T-helper 1 cell treated with Interleukin-12 subunit alpha and Interleukin-12 subunit beta and Interleukin-4 antibody, amounts not matched to agents 30 μg/mL and 1 μg/mL, for 36 hours (primary cell): ENCODE measurements at regions not wholly inside any gene's neighbourhood (a gene's known extent, or its start where the extent isn't known, plus 50 kb on each side); places are given as distances from the start of the nearest gene placed in this dataset.

Experiments used
- H3K27ac Mint-ChIP-seq: one replicate; pipeline ENCODE4 v1.8.0; 2021; ENCODE audit warnings: mild to moderate bottlenecking, mixed read lengths
- H3K27me3 Mint-ChIP-seq: one replicate; pipeline ENCODE4 v1.8.0; 2021; ENCODE audit warnings: low read depth, mixed read lengths
- H3K36me3 Mint-ChIP-seq: one replicate; pipeline ENCODE4 v1.8.0; 2021; ENCODE audit warnings: low read depth, mixed read lengths
- H3K4me1 Mint-ChIP-seq: one replicate; pipeline ENCODE4 v1.8.0; 2021; ENCODE audit warnings: low read depth, mixed read lengths
- H3K4me3 Mint-ChIP-seq: one replicate; pipeline ENCODE4 v1.8.0; 2021; ENCODE audit warnings: mild to moderate bottlenecking, moderate library complexity, mixed read lengths
- H3K9me3 Mint-ChIP-seq: one replicate; pipeline ENCODE4 v1.8.0; 2021; ENCODE audit warnings: mixed read lengths

DNA sequence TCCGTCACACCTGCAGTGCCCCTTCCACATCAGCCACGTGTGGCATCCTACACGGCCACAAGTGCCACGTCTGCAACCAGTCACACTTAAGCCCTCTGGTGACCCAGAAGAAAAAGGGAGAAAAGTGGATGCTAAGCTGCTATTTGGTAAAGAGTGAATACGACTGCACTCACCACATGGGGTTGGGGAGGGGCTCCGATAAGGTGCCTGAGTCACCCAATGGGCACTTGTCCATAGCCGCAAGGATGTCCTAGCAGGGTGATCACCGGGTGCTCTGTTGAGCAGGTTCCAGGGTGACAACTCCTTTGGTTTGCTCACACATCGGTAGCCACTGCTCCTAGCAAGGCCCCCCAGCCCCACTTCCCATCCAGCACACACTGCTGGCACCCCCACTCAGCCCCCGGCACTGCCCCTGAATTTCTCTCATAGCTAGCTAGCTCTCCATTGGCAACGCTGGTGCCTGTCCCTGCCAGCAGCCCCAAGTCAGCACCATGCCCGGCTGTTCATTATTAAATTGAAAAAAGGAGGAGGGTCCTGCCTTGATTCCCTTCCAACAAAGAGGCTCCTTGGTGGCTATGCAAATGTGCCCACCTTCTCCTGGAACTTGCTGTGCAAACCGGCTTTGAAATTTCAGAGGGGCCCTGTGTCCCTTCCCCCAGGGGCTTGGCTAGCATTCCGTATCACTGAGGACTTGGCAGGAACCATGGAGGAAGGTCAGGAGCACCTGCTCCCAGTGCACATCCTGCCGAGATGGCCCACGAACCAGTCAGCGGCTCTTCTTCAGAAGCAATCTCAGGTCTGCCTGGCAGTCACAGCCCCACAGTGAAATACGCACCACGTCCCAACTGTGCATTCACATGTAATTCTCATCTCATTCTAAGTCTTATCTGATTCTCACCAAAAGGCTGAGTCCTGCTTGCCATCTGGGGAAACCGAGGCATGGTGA is 227.7 kb upstream of the DIO3 start:
- Mint-ChIP-seq H3K9me3 (no peaks in the 10 kb centered on the region), H3K27me3 (peaks cover 7% of the 10 kb centered on the region), H3K4me3 (no peak overlapping the region), H3K4me1 (no peaks in the 10 kb centered on the region), H3K27ac (no peak overlapping the region), H3K36me3 (no peaks in the 10 kb centered on the region)

DNA sequence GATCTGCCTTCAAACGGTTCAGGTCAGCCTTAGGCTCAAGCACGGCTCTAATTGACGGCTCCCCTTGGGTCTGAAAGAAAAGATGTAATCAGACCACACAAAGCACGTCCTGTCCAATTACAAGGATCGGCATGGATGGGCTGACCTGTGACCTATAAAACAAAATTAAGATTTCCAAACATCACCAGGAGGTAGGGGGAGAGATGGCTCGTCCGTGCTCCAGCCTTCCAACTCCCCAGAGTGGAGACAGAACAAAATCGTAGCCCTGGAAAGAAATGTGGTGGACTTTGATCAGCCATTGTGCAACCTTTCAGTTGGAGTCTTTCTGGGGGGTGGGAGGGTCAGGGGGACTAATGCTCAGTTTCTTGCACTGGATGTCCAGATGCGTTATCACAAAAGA is 226.6 kb upstream of the DIO3 start:
- Mint-ChIP-seq H3K27ac (no peak overlapping the region), H3K36me3 (no peaks in the 10 kb centered on the region), H3K27me3 (peaks cover 7% of the 10 kb centered on the region), H3K4me3 (no peak overlapping the region), H3K9me3 (no peaks in the 10 kb centered on the region), H3K4me1 (no peaks in the 10 kb centered on the region)

DNA sequence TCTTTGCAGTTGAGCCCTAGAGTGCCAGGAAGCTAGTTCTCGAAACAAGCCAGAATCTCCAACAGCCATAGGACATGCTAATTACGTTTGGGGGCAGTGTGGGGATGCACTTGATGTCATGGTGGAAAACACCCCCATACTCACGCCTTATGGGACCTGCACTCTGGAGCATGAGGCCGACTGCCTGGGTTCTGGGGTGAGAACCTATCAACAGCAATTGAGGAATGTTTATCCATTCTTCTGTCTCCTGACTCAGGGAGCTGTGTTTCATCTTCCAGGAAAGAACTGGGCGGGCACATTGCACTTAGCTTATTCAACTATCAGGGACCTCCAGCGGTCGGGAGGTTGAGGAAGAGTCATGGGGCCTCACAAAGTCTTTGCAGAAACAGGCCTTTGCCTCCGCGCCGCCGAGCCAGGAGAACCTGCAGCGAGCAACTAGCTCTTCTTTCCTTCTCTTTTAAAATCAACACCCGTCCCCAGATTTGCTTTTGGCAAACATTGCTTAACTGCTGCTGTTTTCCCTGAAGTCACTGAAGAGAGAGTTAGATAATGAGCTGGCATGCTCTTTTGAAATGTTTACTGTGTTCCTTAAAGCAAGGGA is 226.1 kb upstream of the DIO3 start:
- Mint-ChIP-seq H3K9me3 (no peaks in the 10 kb centered on the region), H3K27me3 (peaks cover 7% of the 10 kb centered on the region), H3K4me3 (no peak overlapping the region), H3K4me1 (no peaks in the 10 kb centered on the region), H3K36me3 (no peaks in the 10 kb centered on the region), H3K27ac (no peak overlapping the region)

DNA sequence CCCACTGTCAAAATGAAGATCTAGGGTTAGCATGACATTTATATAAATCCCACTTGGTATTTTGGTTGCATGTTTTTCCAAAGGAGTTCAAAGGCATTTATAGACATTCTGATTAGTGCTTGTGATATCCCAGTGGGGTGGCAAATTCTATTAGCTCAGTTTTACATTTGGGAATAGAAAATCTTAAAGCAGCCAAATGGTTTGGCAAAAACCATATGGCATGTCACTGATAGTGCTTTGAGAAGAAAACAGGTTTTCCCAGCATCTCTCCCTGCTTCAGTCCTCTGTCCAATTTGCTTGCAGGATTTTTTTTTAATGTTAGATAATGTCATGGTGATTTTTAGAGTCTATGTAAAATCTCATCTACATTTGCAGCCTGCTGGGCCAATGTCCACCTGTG is 225.1 kb upstream of the DIO3 start:
- Mint-ChIP-seq H3K9me3 (no peaks in the 10 kb centered on the region), H3K36me3 (no peaks in the 10 kb centered on the region), H3K4me1 (no peaks in the 10 kb centered on the region), H3K27me3 (peaks cover 7% of the 10 kb centered on the region), H3K27ac (no peak overlapping the region), H3K4me3 (no peak overlapping the region)

DNA sequence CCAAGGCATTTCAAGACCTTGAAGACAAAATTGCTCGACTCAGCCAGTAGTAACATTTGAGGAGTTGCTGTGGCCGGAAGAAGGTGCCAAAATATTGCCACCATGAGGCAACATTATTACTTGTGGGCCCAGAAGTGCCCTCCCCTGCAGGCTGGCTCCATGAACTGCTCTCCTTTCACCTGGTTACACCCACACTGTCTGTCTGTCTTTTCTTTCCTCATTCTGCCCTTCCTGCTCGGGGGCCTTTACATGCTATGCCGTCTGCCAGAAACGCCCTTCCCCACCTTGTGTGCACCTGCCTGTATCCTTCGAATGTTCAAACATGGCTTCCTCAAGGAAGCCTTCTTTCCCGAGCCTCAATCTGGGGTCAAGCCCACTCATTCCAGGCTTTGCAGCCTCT is 224.2 kb upstream of the DIO3 start:
- Mint-ChIP-seq H3K36me3 (no peaks in the 10 kb centered on the region), H3K27me3 (peaks cover 7% of the 10 kb centered on the region), H3K4me3 (no peak overlapping the region), H3K4me1 (no peaks in the 10 kb centered on the region), H3K9me3 (no peaks in the 10 kb centered on the region), H3K27ac (no peak overlapping the region)

DNA sequence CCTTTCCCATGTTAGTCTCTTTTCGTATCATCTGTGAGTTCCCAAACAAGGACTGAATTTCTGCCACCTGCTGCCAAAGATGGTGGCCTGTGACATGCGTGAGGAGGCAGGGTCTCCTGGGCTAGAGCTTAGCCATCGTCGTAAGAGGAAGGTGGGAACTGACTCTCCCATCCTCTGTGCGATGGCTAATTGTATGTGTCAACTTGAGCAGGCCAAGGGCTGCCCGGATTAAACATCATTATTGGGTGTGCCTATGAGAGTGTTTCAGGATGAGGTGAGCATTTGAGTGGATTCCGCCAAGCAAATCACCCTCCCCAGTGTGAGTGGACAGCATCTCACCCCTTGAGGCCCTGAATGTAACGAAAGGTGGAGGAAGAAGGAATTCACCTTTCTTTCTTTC is 220.7 kb upstream of the DIO3 start:
- H3K4me1 Mint-ChIP-seq, result no peaks in the 10 kb centered on the region
- peaks cover 10% of the 10 kb centered on the region for H3K27me3 Mint-ChIP-seq
- no peaks in the 10 kb centered on the region for H3K9me3 Mint-ChIP-seq
- no peak overlapping the region for H3K4me3 Mint-ChIP-seq
- H3K27ac Mint-ChIP-seq, result no peak overlapping the region
- H3K36me3 Mint-ChIP-seq, result no peaks in the 10 kb centered on the region

DNA sequence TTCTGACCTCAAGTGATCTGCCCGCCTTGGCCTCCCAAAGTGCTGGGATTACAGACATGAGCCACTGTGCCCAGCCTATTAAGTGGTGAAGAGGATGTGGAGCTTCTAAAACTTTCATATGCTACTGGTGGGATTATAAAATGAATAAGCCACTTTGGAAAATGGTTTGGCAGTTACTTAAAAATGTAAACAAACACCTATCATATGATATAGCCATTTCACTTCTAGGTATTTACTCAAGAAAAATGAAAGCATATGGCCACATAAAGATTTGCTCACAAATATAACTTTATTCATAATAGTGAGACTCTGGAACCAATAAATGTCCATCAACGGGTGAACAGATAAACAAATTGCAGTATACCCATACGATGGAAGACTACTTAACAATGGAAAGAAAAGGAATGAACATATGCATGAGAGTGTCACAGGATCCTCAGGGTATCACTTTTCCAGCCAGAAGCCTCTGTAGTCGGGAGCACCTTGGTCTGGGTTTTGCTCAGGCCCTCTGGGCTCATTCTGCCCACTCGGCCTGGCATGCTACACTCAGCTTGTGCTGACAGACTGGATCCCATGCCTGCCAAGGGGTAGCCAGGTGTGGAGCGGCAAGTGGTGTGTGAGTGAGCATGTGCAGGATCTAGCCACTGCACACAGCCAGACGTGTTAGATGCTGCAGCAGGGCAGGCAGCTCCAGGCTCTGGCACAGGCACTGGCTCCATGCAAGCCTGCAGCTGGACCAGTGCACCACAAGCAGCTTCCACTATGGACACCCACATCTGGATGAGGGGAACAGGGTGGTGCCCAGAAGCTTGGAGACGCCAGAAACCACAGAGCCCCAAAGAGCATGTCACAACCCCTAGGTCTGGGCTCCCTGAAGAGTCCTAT is 213.2 kb upstream of the DIO3 start:
- no peak overlapping the region for H3K27ac Mint-ChIP-seq
- H3K27me3 Mint-ChIP-seq, result peaks cover 3% of the 10 kb centered on the region
- no peak overlapping the region for H3K4me3 Mint-ChIP-seq
- H3K36me3 Mint-ChIP-seq, result no peaks in the 10 kb centered on the region
- H3K4me1 Mint-ChIP-seq, result no peaks in the 10 kb centered on the region
- no peaks in the 10 kb centered on the region for H3K9me3 Mint-ChIP-seq

DNA sequence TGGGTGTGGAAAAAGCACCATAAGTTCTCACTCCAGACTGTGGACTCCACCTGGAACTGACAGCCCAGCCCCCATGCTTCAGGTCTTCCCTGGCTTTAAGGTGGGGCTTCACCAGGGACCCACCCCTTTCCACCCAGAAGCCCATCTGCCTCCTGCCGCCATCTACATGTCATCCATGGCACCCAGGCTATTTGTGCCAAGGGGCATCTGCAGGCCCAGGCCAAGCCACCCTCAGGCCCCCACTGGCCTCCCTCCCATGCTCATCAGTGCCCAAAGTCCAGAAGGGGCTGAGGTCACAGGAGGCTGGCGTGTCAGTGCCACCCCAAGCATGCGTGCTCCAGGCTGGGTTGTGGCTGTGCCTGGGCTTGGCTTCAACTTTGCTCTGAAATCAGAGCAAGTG is 212.2 kb upstream of the DIO3 start:
- H3K4me1 Mint-ChIP-seq, result no peaks in the 10 kb centered on the region
- no peaks in the 10 kb centered on the region for H3K36me3 Mint-ChIP-seq
- no peaks in the 10 kb centered on the region for H3K9me3 Mint-ChIP-seq
- peaks cover 2% of the 10 kb centered on the region for H3K27me3 Mint-ChIP-seq
- no peak overlapping the region for H3K27ac Mint-ChIP-seq
- no peak overlapping the region for H3K4me3 Mint-ChIP-seq

DNA sequence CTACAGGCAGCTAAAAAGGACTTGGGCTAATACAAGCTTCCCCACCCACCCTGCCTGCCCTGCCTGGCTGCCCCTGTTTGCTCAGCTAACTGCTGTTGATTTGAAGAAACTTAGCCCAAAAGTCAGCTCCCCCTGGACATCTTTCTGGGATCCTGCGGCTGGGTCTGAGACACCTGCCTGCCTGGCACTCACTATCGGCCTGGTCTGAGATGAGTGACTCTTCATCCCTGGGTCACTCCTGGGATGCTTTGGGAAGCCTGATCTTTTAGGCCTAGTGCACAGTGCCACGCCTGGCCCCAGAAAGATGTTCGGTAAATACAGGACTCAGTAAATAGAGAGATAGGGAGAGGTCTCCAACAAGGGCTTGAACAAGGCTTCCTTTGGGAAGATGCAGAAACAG is 211.3 kb upstream of the DIO3 start:
- Mint-ChIP-seq H3K36me3 (no peaks in the 10 kb centered on the region), H3K4me1 (no peaks in the 10 kb centered on the region), H3K27me3 (no peaks in the 10 kb centered on the region), H3K4me3 (no peak overlapping the region), H3K27ac (no peak overlapping the region), H3K9me3 (peaks cover 2% of the 10 kb centered on the region)

DNA sequence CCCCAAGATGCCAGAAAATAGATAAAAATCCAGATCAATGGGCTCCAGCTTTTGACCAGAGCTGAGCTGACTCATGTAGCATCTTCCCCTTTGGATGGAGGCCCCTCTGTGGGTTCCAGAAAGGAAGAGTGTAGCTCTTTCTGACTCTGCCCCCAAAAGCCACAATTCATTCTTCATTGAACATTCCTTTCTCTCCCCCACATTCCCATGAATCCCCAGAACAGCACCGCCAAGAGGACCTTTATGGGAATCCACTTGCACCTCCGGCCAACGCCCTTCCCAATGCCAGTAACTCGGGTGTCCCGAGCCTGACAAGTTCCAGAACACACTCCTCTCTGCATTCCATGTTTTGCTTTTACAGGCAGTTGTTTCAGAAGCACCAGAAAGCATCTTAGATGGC is 210.6 kb upstream of the DIO3 start:
- Mint-ChIP-seq H3K4me3 (no peak overlapping the region), H3K27me3 (no peaks in the 10 kb centered on the region), H3K27ac (no peak overlapping the region), H3K9me3 (peaks cover 5% of the 10 kb centered on the region), H3K36me3 (no peaks in the 10 kb centered on the region), H3K4me1 (no peaks in the 10 kb centered on the region)

DNA sequence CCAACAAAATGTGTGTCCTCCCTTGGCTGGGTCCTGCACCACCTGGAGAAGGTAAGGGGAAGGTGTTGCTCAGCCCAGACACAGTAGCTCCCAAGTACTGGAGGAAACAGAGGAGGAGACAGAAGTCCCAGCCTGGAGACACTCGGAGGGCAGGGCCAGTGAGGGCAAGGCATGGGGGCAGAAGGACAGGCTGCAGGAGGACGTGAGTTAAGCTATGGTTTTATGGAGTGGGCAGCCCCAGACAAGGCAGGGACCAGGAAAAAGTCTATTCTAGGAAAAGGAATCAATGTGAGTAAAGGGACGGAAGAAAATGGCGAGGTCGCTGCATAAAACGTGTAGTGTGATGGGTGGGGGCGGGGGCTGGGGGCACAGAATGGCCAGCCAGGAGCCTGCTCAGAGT is 210.1 kb upstream of the DIO3 start:
- Mint-ChIP-seq H3K4me3 (no peak overlapping the region), H3K27me3 (no peaks in the 10 kb centered on the region)

DNA sequence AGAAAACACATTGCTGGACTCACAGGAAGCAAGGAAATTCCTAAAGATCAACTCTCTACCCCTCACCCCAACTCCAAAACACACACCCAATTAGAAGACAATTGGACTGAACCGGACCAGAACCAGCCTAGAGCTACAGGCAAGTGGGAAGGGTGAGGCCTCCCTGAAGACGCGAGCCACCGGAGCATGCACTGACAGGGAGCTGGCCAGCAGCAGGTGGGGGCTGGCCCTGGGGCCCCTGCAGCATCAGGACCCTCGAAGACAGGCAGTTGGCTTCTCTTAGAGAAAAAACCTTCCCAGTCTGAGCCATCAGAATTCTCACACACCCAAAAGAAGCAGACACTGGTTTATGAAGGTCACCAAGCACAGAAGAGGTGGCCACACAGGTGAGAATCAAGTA is 209.5 kb upstream of the DIO3 start:
- Mint-ChIP-seq H3K27me3 (no peaks in the 10 kb centered on the region), H3K36me3 (no peaks in the 10 kb centered on the region), H3K4me3 (no peak overlapping the region), H3K27ac (no peak overlapping the region), H3K9me3 (peaks cover 12% of the 10 kb centered on the region), H3K4me1 (no peaks in the 10 kb centered on the region)

More for the DNA sequence above, 210.1 kb upstream of the DIO3 start:
- H3K9me3 Mint-ChIP-seq, result peaks cover 6% of the 10 kb centered on the region
- H3K27ac Mint-ChIP-seq, result no peak overlapping the region
- H3K4me1 Mint-ChIP-seq, result no peaks in the 10 kb centered on the region
- no peaks in the 10 kb centered on the region for H3K36me3 Mint-ChIP-seq

DNA sequence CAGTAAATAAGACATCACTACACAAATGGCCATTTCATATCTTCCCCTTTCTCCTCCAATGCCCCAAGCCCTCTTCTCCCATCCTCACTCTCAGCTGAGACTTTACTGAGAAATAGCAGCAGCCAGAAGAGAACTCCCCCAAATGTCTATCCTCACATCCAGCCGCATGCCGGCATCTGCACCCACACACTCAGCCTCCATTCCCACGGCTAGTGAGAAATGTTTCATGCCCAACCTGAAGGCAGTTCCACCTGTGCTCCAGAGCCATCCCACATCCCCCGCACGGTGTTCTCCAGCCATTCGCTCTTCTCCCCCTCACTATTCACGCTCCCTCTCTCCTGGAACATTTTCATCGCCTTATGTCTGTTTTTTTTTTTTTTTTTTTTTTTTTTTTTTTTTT is 208.7 kb upstream of the DIO3 start:
- Mint-ChIP-seq H3K27ac (no peak overlapping the region), H3K4me3 (no peak overlapping the region), H3K9me3 (peaks cover 12% of the 10 kb centered on the region)

DNA sequence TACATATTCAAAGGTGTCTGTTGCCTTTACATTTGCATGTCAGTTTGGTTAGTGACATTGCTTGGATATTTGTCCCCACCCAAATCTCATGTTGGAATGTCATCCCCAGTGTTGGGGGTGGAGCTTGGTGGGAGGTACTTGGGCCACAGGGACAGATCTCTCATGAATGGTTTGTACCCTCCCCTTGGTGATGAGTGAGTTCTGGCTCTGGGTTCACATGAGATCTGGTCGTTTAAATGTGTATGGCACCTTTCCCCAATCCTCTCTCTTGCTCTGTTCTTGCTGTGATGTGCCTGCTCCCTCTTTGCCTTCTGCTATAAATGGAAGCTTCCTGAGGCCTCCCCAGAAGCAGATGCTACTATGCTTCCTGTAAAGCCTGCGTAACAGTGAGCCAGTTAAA is 207.9 kb upstream of the DIO3 start:
- Mint-ChIP-seq H3K27ac (no peak overlapping the region), H3K36me3 (no peaks in the 10 kb centered on the region), H3K27me3 (no peaks in the 10 kb centered on the region), H3K4me1 (no peaks in the 10 kb centered on the region), H3K9me3 (peaks cover 12% of the 10 kb centered on the region), H3K4me3 (no peak overlapping the region)

More for the DNA sequence above, 208.7 kb upstream of the DIO3 start:
- no peaks in the 10 kb centered on the region for H3K36me3 Mint-ChIP-seq
- H3K27me3 Mint-ChIP-seq, result no peaks in the 10 kb centered on the region
- no peaks in the 10 kb centered on the region for H3K4me1 Mint-ChIP-seq
